Lower leg skin (tissue), 4 donors: ENCODE measurements at regions not wholly inside any gene's neighbourhood (a gene's known extent, or its start where the extent isn't known, plus 50 kb on each side); places are given as distances from the start of the nearest gene placed in this dataset.
"Not testable (repeated sequence)": the region's sequence is repeated elsewhere in the genome, so short reads cannot be mapped to it uniquely, and the experiment has no call there.

ENCODE experiments used
- DNase-seq, 2 donors: peaks; one replicate each; pipeline ENCODE4 v3.0.0-alpha.2; 2019; ENCODE audit warnings: low spot score in 2 of 2
- H3K4me3 ChIP-seq: fragments of 200-600 bp; sonication (generic); 2 replicates; pipeline ENCODE4 v1.5.1; 2017; ENCODE audit warnings: mild to moderate bottlenecking, low read depth; ENCODE audit not compliant: poor library complexity, severe bottlenecking
- CTCF ChIP-seq, 3 donors: fragments of 450-650 bp; IDR thresholded peaks; one replicate each; pipeline ENCODE4 v1.5.1; 2016; ENCODE audit warnings: antibody characterized with exemption in 3 of 3, mild to moderate bottlenecking in 3 of 3, moderate library complexity in 2 of 3
- POLR2A ChIP-seq, 2 donors: fragments of 450-650 bp; IDR thresholded peaks; one replicate each; pipeline ENCODE4 v1.6.1; 2016 to 2017; ENCODE audit warnings: antibody characterized with exemption in 2 of 2, mild to moderate bottlenecking in 1 of 2, moderate library complexity in 1 of 2
- WGBS, 2 donors: methylation state at CpG; one replicate each; pipeline ENCODE4 v1.1.5; 2018; 5-methylcytosine and 5-hydroxymethylcytosine counted together
- intact Hi-C: fragments of 100-400 bp; cut with DNase I; formaldehyde crosslinking; loops from one replicate; pipeline ENCODE4 v1.15.0; 2023; ENCODE audit warnings: low total_unique reads

GRCh38 chr5:96483878-96484277, 50.8 kb upstream of the PCSK1 start:
- 62 to 75% methylated on average over 2 of the region's 2 CpGs for WGBS, 2 donors
- no peak overlapping the region for H3K4me3 ChIP-seq
- intact Hi-C loops: no loop called here
- DNase-seq: no peak
- TF ChIP-seq CTCF (IDR thresholded peaks at IDR 0.05): no peak
- no peak for TF ChIP-seq POLR2A (IDR thresholded peaks at IDR 0.05)

- intact Hi-C loops: no loop called here
- TF ChIP-seq POLR2A (IDR thresholded peaks at IDR 0.05) (no peak), CTCF (IDR thresholded peaks at IDR 0.05) (no peak)
- DNase-seq: no peak
- H3K4me3 ChIP-seq: no peak overlapping the region
- 62 to 70% methylated on average over 1 of the region's 1 CpG for WGBS, 2 donors
Observed at GRCh38 chr5:96487859-96488258, 54.8 kb upstream of the PCSK1 start.

GRCh38 chr5:96489532-96489931, 56.5 kb upstream of the PCSK1 start:
- TF ChIP-seq CTCF (IDR thresholded peaks at IDR 0.05) (no peak), POLR2A (IDR thresholded peaks at IDR 0.05) (no peak)
- no peak overlapping the region for H3K4me3 ChIP-seq
- intact Hi-C loops: no loop called here
- DNase-seq: no peak
- WGBS, 2 donors: 55 to 66% methylated on average over 2 of the region's 2 CpGs

GRCh38 chr5:96492459-96493047, 59.5 kb upstream of the PCSK1 start:
- 49 to 50% methylated on average over 6 of the region's 6 CpGs for WGBS, 2 donors
- TF ChIP-seq POLR2A (IDR thresholded peaks at IDR 0.05): no peak
- no peak for TF ChIP-seq CTCF (IDR thresholded peaks at IDR 0.05)
- no peak for DNase-seq
- intact Hi-C loops: no loop called here
- no peak overlapping the region for H3K4me3 ChIP-seq

- intact Hi-C loops: no loop called here
- WGBS, 2 donors: 72 to 76% methylated on average over 3 of the region's 3 CpGs
- DNase-seq: no peak
- no peak overlapping the region for H3K4me3 ChIP-seq
- TF ChIP-seq POLR2A (IDR thresholded peaks at IDR 0.05) (no peak), CTCF (IDR thresholded peaks at IDR 0.05) (no peak)
Observed at GRCh38 chr5:96493219-96493790, 60.3 kb upstream of the PCSK1 start.

- DNase-seq, H3K4me3 ChIP-seq, intact Hi-C loops: not testable (repeated sequence)
- WGBS, 2 donors: 86 to 95% methylated on average over 1 of the region's 1 CpG
Observed at GRCh38 chr5:96495412-96495811, 62.4 kb upstream of the PCSK1 start.

- intact Hi-C loops, DNase-seq, H3K4me3 ChIP-seq: not testable (repeated sequence)
- WGBS, 2 donors: 87 to 90% methylated on average over 1 of the region's 1 CpG
Observed at GRCh38 chr5:96497027-96497426, 64.0 kb upstream of the PCSK1 start.
